Mesenchymal stem cell (in vitro differentiated cells and primary cell): ENCODE measurements at regions not wholly inside any gene's neighbourhood (a gene's known extent, or its start where the extent isn't known, plus 50 kb on each side); places are given as distances from the start of the nearest gene placed in this dataset.
A peak's percentile ranks its signal among the peaks of the same experiment; 100 is the strongest.
"Not testable (repeated sequence)": the region's sequence is repeated elsewhere in the genome, so short reads cannot be mapped to it uniquely, and the experiment has no call there.

Experiments
- DNase-seq: peaks from one replicate; pipeline ENCODE4 v3.0.0-alpha.2; 2013
- H2AFZ ChIP-seq: one replicate; pipeline ENCODE4 v1.6.1; 2013; ENCODE audit warnings: low read depth, mild to moderate bottlenecking, control low read depth, inconsistent platforms, low read length, moderate library complexity
- H2AK5ac ChIP-seq: 2 replicates; pipeline ENCODE4 v1.6.1; 2013; ENCODE audit warnings: low read length, moderate library complexity, mild to moderate bottlenecking, inconsistent platforms; ENCODE audit not compliant: severe bottlenecking
- H2BK120ac ChIP-seq: one replicate; pipeline ENCODE4 v1.6.1; 2013; ENCODE audit warnings: low read depth, mild to moderate bottlenecking, inconsistent platforms, low read length, moderate library complexity
- H2BK12ac ChIP-seq, 2 experiments: one replicate each; pipeline ENCODE4 v1.6.1; 2013; ENCODE audit warnings: inconsistent platforms in 2 of 2, low read length in 2 of 2, mild to moderate bottlenecking in 2 of 2, moderate library complexity in 2 of 2, control low read depth in 1 of 2
- H2BK15ac ChIP-seq: one replicate; pipeline ENCODE4 v1.6.1; 2013; ENCODE audit warnings: mild to moderate bottlenecking, low read depth, inconsistent platforms; ENCODE audit not compliant: poor library complexity, severe bottlenecking
- H2BK5ac ChIP-seq: 2 replicates; pipeline ENCODE4 v1.6.1; 2013; ENCODE audit warnings: low read depth, mild to moderate bottlenecking, low read length, control low read depth, inconsistent platforms; ENCODE audit not compliant: poor library complexity, severe bottlenecking
- H3K14ac ChIP-seq, 2 experiments: one replicate each; pipeline ENCODE4 v1.6.1; 2013; ENCODE audit warnings: inconsistent platforms in 2 of 2, low read length in 2 of 2, control low read depth in 1 of 2, mild to moderate bottlenecking in 1 of 2, moderate library complexity in 1 of 2
- H3K18ac ChIP-seq, 2 experiments: one replicate each; pipeline ENCODE4 v1.6.1; 2013; ENCODE audit warnings: inconsistent platforms in 2 of 2, low read length in 2 of 2, control low read depth in 1 of 2, low read depth in 1 of 2, mild to moderate bottlenecking in 1 of 2
- H3K23ac ChIP-seq, 2 experiments: one replicate each; pipeline ENCODE4 v1.6.1; 2013; ENCODE audit warnings: inconsistent platforms in 2 of 2, low read length in 2 of 2, mild to moderate bottlenecking in 2 of 2, moderate library complexity in 2 of 2, control low read depth in 1 of 2
- H3K27ac ChIP-seq: 2 replicates; pipeline ENCODE4 v1.5.1; 2013; ENCODE audit warnings: mild to moderate bottlenecking, moderate library complexity, low read length, control low read depth, inconsistent platforms; ENCODE audit not compliant: poor library complexity, severe bottlenecking
- H3K27me3 ChIP-seq, 2 experiments: 2 replicates each; pipeline versions ENCODE4 v1.6.1 to v1.7.0; 2013; ENCODE audit warnings: low read length in 2 of 2, mild to moderate bottlenecking in 2 of 2, moderate library complexity in 2 of 2, control low read depth in 1 of 2, inconsistent platforms in 1 of 2; ENCODE audit not compliant: control insufficient read depth in 1 of 2, insufficient read depth in 1 of 2
- H3K36me3 ChIP-seq, 2 experiments: 2 replicates each; pipeline versions ENCODE4 v1.6.1 to v1.7.0; 2013; ENCODE audit warnings: low read length in 2 of 2, control low read depth in 1 of 2, inconsistent platforms in 1 of 2, low read depth in 1 of 2, mild to moderate bottlenecking in 1 of 2; ENCODE audit not compliant: insufficient read depth in 2 of 2, control insufficient read depth in 1 of 2
- H3K4ac ChIP-seq, 2 experiments: one replicate each; pipeline ENCODE4 v1.6.1; 2013; ENCODE audit warnings: inconsistent platforms in 2 of 2, low read length in 2 of 2, mild to moderate bottlenecking in 2 of 2, moderate library complexity in 2 of 2, control low read depth in 1 of 2, low read depth in 1 of 2
- H3K4me1 ChIP-seq: 2 replicates; pipeline ENCODE4 v1.6.1; 2013; ENCODE audit warnings: low read depth, low read length, control low read depth; ENCODE audit not compliant: control insufficient read depth, insufficient read depth
- H3K4me2 ChIP-seq: 2 replicates; pipeline ENCODE4 v1.6.1; 2013; ENCODE audit warnings: low read length, mild to moderate bottlenecking, inconsistent platforms; ENCODE audit not compliant: poor library complexity, severe bottlenecking
- H3K4me3 ChIP-seq, 2 experiments: 2 replicates each; pipeline versions ENCODE4 v1.5.1 to v1.7.0; 2013; ENCODE audit warnings: low read length in 2 of 2, mild to moderate bottlenecking in 2 of 2, control low read depth in 1 of 2, low read depth in 1 of 2; ENCODE audit not compliant: insufficient read depth in 1 of 2
- H3K79me1 ChIP-seq: replicated peaks from 2 replicates; pipeline ENCODE4 v1.6.1; 2013; ENCODE audit warnings: mild to moderate bottlenecking, control low read depth, low read length, inconsistent platforms; ENCODE audit not compliant: poor library complexity, severe bottlenecking
- H3K9ac ChIP-seq: 2 replicates; pipeline ENCODE4 v1.7.0; 2013; ENCODE audit warnings: mild to moderate bottlenecking, low read length, moderate library complexity
- H3K9me3 ChIP-seq: 2 replicates; pipeline ENCODE4 v1.7.0; 2013; ENCODE audit warnings: mild to moderate bottlenecking, low read length; ENCODE audit not compliant: control insufficient read depth
- H4K8ac ChIP-seq: one replicate; pipeline ENCODE4 v1.6.1; 2013; ENCODE audit warnings: inconsistent platforms, mild to moderate bottlenecking, low read length, moderate library complexity
- H4K91ac ChIP-seq: one replicate; pipeline ENCODE4 v1.6.1; 2013; ENCODE audit warnings: mild to moderate bottlenecking, low read length, inconsistent platforms
- WGBS: methylation state at CpG from one replicate; pipeline ENCODE4 v1.1.7; 2013; ENCODE audit warnings: mixed read lengths; 5-methylcytosine and 5-hydroxymethylcytosine counted together

DNA sequence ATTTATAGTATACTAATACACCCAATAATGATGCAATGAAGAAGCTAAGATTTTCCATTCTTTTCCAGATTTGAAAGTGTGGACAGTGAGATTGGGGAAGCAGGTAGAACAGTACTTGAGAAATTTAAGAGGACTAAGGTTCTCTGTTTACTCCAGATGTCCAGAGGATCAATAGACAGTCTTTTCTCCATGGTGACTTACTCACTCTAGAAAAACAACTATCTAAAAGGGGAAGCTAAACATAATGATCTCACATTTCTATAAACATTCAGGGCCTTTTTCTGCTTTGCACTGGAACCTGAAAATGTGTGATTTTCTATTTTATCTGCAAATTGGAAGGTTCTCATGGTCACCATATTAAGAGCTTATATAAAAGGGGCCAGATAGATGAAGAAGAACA lies 93.9 kb upstream of the ZBTB18 start:
- no peak overlapping the region for H2BK15ac ChIP-seq
- no peak overlapping the region for H2AFZ ChIP-seq
- no peak overlapping the region for H2BK120ac ChIP-seq
- H3K18ac ChIP-seq: no peak overlapping the region
- H3K4me2 ChIP-seq: no peak overlapping the region
- H3K9ac ChIP-seq: no peak overlapping the region
- no peak overlapping the region for H3K4me3 ChIP-seq
- DNase-seq: peak; percentile 33
- H3K79me1 ChIP-seq: no peaks in the 10 kb centered on the region
- no peak overlapping the region for H4K91ac ChIP-seq
- H3K27me3 ChIP-seq: peaks cover 0 to 16% of the 10 kb centered on the region in 2 experiments
- no peak overlapping the region for H2BK5ac ChIP-seq
- H3K14ac ChIP-seq: no peak overlapping the region
- peaks cover 2% of the 10 kb centered on the region for H3K4me1 ChIP-seq
- H3K9me3 ChIP-seq: no peaks in the 10 kb centered on the region
- no peak overlapping the region for H2AK5ac ChIP-seq
- H4K8ac ChIP-seq: no peak overlapping the region
- H3K36me3 ChIP-seq: no peaks in the 10 kb centered on the region
- peak overlapping the region; percentile 15 for H3K27ac ChIP-seq
- no peak overlapping the region for H3K23ac ChIP-seq
- no peak overlapping the region for H2BK12ac ChIP-seq
- H3K4ac ChIP-seq: no peak overlapping the region

DNA sequence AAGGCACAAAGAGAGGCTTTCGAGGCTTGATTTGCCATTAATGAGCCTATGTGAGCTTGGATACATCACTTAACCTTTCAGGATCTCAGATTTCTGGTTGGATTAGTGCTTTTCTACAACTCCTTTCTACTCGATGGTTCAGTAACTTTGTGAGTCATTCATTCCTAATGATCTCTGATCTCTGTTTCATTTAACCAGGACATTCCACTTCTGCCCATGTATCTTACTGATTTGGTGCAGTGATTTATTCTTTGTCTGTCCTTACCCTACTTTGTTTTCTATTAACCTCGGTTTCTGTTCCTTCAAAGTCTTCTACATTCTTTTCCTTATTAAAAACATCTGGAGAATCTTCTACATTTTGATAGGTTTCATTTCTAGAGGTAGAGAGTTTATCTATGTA lies 94.6 kb upstream of the ZBTB18 start:
- DNase-seq: peak; percentile 24
- H3K14ac ChIP-seq: no peak overlapping the region
- peak overlapping the region; percentile 70 for H3K27ac ChIP-seq
- no peak overlapping the region for H4K8ac ChIP-seq
- H3K36me3 ChIP-seq: no peaks in the 10 kb centered on the region
- H2AFZ ChIP-seq: no peak overlapping the region
- H3K23ac ChIP-seq: no peak overlapping the region
- H3K27me3 ChIP-seq: peaks cover 0 to 16% of the 10 kb centered on the region in 2 experiments
- WGBS: 92% methylated on average over 1 of the region's 3 CpGs
- H3K79me1 ChIP-seq: no peaks in the 10 kb centered on the region
- H3K9me3 ChIP-seq: no peaks in the 10 kb centered on the region
- H2BK120ac ChIP-seq: no peak overlapping the region
- H2AK5ac ChIP-seq: no peak overlapping the region
- H3K4ac ChIP-seq: no peak overlapping the region
- no peak overlapping the region for H2BK12ac ChIP-seq
- no peak overlapping the region for H3K18ac ChIP-seq
- peaks cover 2% of the 10 kb centered on the region for H3K4me1 ChIP-seq
- H2BK15ac ChIP-seq: no peak overlapping the region
- no peak overlapping the region for H3K9ac ChIP-seq
- H3K4me2 ChIP-seq: no peak overlapping the region
- no peak overlapping the region for H3K4me3 ChIP-seq
- no peak overlapping the region for H4K91ac ChIP-seq
- no peak overlapping the region for H2BK5ac ChIP-seq

DNA sequence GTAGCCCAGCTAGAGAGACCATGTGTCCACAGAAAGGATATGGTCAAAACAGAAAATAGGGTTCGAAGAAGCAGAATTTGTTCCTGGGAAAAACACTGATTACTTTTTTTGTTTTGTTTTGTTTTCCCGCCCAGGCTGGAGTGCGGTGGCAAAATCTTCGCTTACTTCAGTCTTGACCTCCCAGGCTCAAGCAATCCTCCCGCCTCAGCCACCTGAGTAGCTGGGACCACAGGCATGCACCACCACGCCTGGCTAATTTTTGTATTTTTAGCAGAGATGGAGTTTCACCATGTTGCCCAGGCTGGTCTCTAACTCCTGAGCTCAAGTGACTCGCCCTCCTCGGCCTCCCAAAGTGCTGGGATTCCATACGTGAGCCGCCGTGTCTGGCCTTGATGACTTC lies 99.9 kb upstream of the ZBTB18 start:
- not testable (repeated sequence) for DNase-seq, H3K9ac ChIP-seq, H3K36me3 ChIP-seq, H3K4me2 ChIP-seq, H3K79me1 ChIP-seq, H2AK5ac ChIP-seq, H3K4ac ChIP-seq, H3K18ac ChIP-seq, H3K9me3 ChIP-seq, H3K23ac ChIP-seq, H2AFZ ChIP-seq, H4K8ac ChIP-seq, H3K14ac ChIP-seq, H4K91ac ChIP-seq, H2BK12ac ChIP-seq, H2BK15ac ChIP-seq, H3K4me3 ChIP-seq, H3K4me1 ChIP-seq, H2BK120ac ChIP-seq
- peaks cover 0 to 12% of the 10 kb centered on the region in 2 experiments for H3K27me3 ChIP-seq
- peak overlapping the region; percentile 36 for H2BK5ac ChIP-seq
- H3K27ac ChIP-seq: peak overlapping the region; percentile 51
- 94% methylated on average over 11 of the region's 11 CpGs for WGBS

DNA sequence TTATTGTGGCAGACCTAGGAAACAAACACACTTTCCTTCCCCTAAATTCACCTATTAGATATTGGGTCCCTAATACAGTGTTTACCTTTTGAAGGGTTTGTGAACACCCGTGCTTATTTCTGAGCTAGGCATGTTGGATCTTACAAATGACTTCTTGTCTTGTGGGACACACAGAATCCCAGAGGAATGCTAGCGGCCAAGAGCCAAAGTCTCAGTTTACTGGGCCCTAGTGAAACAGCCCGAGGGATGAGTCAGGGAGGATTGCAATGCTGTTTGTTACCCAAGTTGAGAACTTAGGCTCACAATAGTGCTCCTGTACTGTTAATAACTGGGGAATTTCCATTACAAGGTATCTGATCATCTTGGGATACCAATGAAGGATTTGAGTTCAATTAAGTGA lies 100.1 kb upstream of the AKT3 start:
- no peak overlapping the region for H3K4ac ChIP-seq
- peak; percentile 85 for DNase-seq
- no peak overlapping the region for H4K91ac ChIP-seq
- no peak overlapping the region for H3K18ac ChIP-seq
- no peak overlapping the region for H3K23ac ChIP-seq
- no peak overlapping the region for H2AFZ ChIP-seq
- 44% methylated on average over 3 of the region's 3 CpGs for WGBS
- H3K79me1 ChIP-seq: no peaks in the 10 kb centered on the region
- peaks cover 0 to 12% of the 10 kb centered on the region in 2 experiments for H3K27me3 ChIP-seq
- peaks cover 4% of the 10 kb centered on the region for H3K4me1 ChIP-seq
- no peaks in the 10 kb centered on the region for H3K9me3 ChIP-seq
- H3K4me3 ChIP-seq: no peak overlapping the region
- H3K36me3 ChIP-seq: no peaks in the 10 kb centered on the region
- no peak overlapping the region for H4K8ac ChIP-seq
- no peak overlapping the region for H3K14ac ChIP-seq
- H3K9ac ChIP-seq: no peak overlapping the region
- H2AK5ac ChIP-seq: no peak overlapping the region
- no peak overlapping the region for H2BK5ac ChIP-seq
- no peak overlapping the region for H2BK12ac ChIP-seq
- no peak overlapping the region for H2BK120ac ChIP-seq
- peak overlapping the region; percentile 38 for H3K27ac ChIP-seq
- no peak overlapping the region for H3K4me2 ChIP-seq
- no peak overlapping the region for H2BK15ac ChIP-seq
